ENCODE measurements at regions not wholly inside any gene's neighbourhood (a gene's known extent, or its start where the extent isn't known, plus 50 kb on each side); places are given as distances from the start of the nearest gene placed in this dataset.

- no peak for TF ChIP-seq ETS1 (IDR thresholded peaks at IDR 0.05)
- no peak for TF ChIP-seq JUNB (IDR thresholded peaks at IDR 0.05; ENCODE audit: unreplicated experiment)
- no peak for TF ChIP-seq NANOG (IDR thresholded peaks at IDR 0.05; ENCODE audit: borderline replicate concordance)
- TF ChIP-seq EZH2 (IDR thresholded peaks at IDR 0.05; ENCODE audit: low read depth, unreplicated experiment) = no peak
- TF ChIP-seq EZH2phosphoT487 (IDR thresholded peaks at IDR 0.05; ENCODE audit: unreplicated experiment) = no peak
- no peak for TF ChIP-seq REST (IDR thresholded peaks at IDR 0.05; ENCODE audit: unreplicated experiment)
- no peak for TF ChIP-seq ZNF331 (CRISPR knock-in tag; IDR thresholded peaks at IDR 0.05; ENCODE audit: low read depth)
- no peak for TF ChIP-seq CTCF (conservative IDR thresholded peaks at IDR 0.05; ENCODE audit: low read depth in 2 of 2)
- no peak for TF ChIP-seq STAT1 (IDR thresholded peaks at IDR 0.05; ENCODE audit: unreplicated experiment)
- TF ChIP-seq ZNF114 (CRISPR knock-in tag; IDR thresholded peaks at IDR 0.05) = no peak
Measured at GRCh38 chr16:51985126-51985525, 561.8 kb downstream of the TOX3 start (continued).

- Mint-ChIP-seq H3K27ac (no peak overlapping the region), H3K36me3 (ENCODE audit: low read depth) (no peaks in the 10 kb centered on the region), H3K4me1 (no peaks in the 10 kb centered on the region; the same call in 2 of the 3 replicates), H3K27me3 (ENCODE audit: insufficient read depth, low read depth, poor library complexity) (no peaks in the 10 kb centered on the region), H3K4me3 (no peak overlapping the region), H3K9me3 (no peaks in the 10 kb centered on the region; the same call in 2 of the 3 replicates)
- no peaks in the 10 kb centered on the region for H3K36me3 ChIP-seq (ENCODE audit: insufficient read depth)
- H3K79me2 ChIP-seq (replicated peaks; ENCODE audit: insufficient read depth) = no peaks in the 10 kb centered on the region
- H3K27ac ChIP-seq (ENCODE audit: low read depth) = no peak overlapping the region
- no peak overlapping the region for H3K4me2 ChIP-seq
- ATAC-seq (no peak), DNase-seq (ENCODE audit: low spot score) (no peak)
- H3K4me1 ChIP-seq (ENCODE audit: insufficient read depth) = no peaks in the 10 kb centered on the region
- no peaks in the 10 kb centered on the region for H3K9me2 ChIP-seq (ENCODE audit: insufficient read depth)
- no peaks in the 10 kb centered on the region for H4K20me1 ChIP-seq (replicated peaks; ENCODE audit: insufficient read depth)
- no peak overlapping the region for H3K4me3 ChIP-seq
- H3K27me3 ChIP-seq (ENCODE audit: insufficient read depth) = no peaks in the 10 kb centered on the region
- no peak overlapping the region for H2AFZ ChIP-seq
- H3F3A ChIP-seq (replicated peaks; ENCODE audit: low read depth) = no peaks in the 10 kb centered on the region
- no peak for TF ChIP-seq JUNB (IDR thresholded peaks at IDR 0.05; ENCODE audit: unreplicated experiment)
- no peak for TF ChIP-seq STAT1 (IDR thresholded peaks at IDR 0.05; ENCODE audit: unreplicated experiment)
- TF ChIP-seq POLR2AphosphoS5 (IDR thresholded peaks at IDR 0.05; ENCODE audit: low read depth) = no peak
- no peak for TF ChIP-seq NANOG (IDR thresholded peaks at IDR 0.05; ENCODE audit: borderline replicate concordance)
- no peak for TF ChIP-seq EZH2phosphoT487 (IDR thresholded peaks at IDR 0.05; ENCODE audit: unreplicated experiment)
- TF ChIP-seq ETS1 (IDR thresholded peaks at IDR 0.05) = no peak
Measured at GRCh38 chr16:51984395-51984794, 562.5 kb downstream of the TOX3 start.
